T-cell (primary cell): ENCODE measurements at regions not wholly inside any gene's neighbourhood (a gene's known extent, or its start where the extent isn't known, plus 50 kb on each side); places are given as distances from the start of the nearest gene placed in this dataset.
"Not testable (repeated sequence)": the region's sequence is repeated elsewhere in the genome, so short reads cannot be mapped to it uniquely, and the experiment has no call there.

Experiments used
- ATAC-seq, 4 experiments: fragments of 200-7000 bp in 3 of 4; fragments of 150-1000 bp in 1 of 4; cut with Tn5 transposase; replicated peaks in 1 of 4; 1 replicate in 3 of 4; 2 replicates in 1 of 4; pipeline ENCODE4 v1.10.0; 2021; ENCODE audit warnings: moderate library complexity in 3 of 4, mild to moderate bottlenecking in 2 of 4, moderate number of reproducible peaks in 1 of 4
- CTCF ChIA-PET, 2 donors: fragments of 300-600 bp; sonication (Branson Sonifier 250); formaldehyde crosslinking; loops; one replicate each; lab custom pipeline; 2022; ENCODE audit warnings: antibody characterized with exemption in 2 of 2; lab: Charles Lee
- POLR2A ChIA-PET, 2 donors: fragments of 300-600 bp; sonication (Branson Sonifier 250); formaldehyde crosslinking; loops; one replicate each; lab custom pipeline; 2022; ENCODE audit warnings: antibody characterized with exemption in 2 of 2; lab: Charles Lee
- DNase-seq, 35 experiments: peaks; one replicate each; pipeline versions ENCODE4 v3.0.0 to v3.0.0-alpha.2; 2013 to 2023
- H3K27ac ChIP-seq: one replicate; pipeline ENCODE4 v1.5.1; 2013; ENCODE audit warnings: low read length
- H3K27me3 ChIP-seq, 2 experiments: replicated peaks in 1 of 2; 1 replicate in 1 of 2; 2 replicates in 1 of 2; pipeline versions ENCODE4 v1.6.1 to v1.7.0; 2013; ENCODE audit warnings: low read length in 1 of 2, mixed read lengths in 1 of 2; ENCODE audit not compliant: control insufficient read depth in 2 of 2, insufficient read depth in 2 of 2; ENCODE audit errors: extremely low read depth in 1 of 2
- H3K36me3 ChIP-seq, 2 donors: 1 replicate in 1 of 2; 2 replicates in 1 of 2; pipeline versions ENCODE4 v1.6.1 to v1.7.0; 2013; ENCODE audit warnings: low read length in 1 of 2; ENCODE audit not compliant: control insufficient read depth in 2 of 2, insufficient read depth in 1 of 2; ENCODE audit errors: extremely low read depth in 1 of 2
- H3K4me1 ChIP-seq, 2 experiments: 1 replicate in 1 of 2; 2 replicates in 1 of 2; pipeline versions ENCODE4 v1.6.1 to v1.7.0; 2013; ENCODE audit warnings: low read length in 2 of 2, mixed read lengths in 1 of 2; ENCODE audit not compliant: insufficient read depth in 2 of 2, control insufficient read depth in 1 of 2; ENCODE audit errors: extremely low read depth in 1 of 2
- H3K4me3 ChIP-seq, 2 donors: 1 replicate in 1 of 2; 2 replicates in 1 of 2; pipeline versions ENCODE4 v1.5.1 to v1.7.0; 2013; ENCODE audit warnings: mild to moderate bottlenecking in 2 of 2, low read length in 1 of 2, moderate library complexity in 1 of 2; ENCODE audit not compliant: control insufficient read depth in 1 of 2; ENCODE audit errors: extremely low read depth in 1 of 2
- H3K9me3 ChIP-seq: 2 replicates; pipeline ENCODE4 v1.7.0; 2013
- H3K27ac Mint-ChIP-seq, 2 donors: one replicate each; pipeline ENCODE4 v1.8.0; 2020 to 2021; ENCODE audit warnings: mild to moderate bottlenecking in 2 of 2, mixed read lengths in 2 of 2
- H3K27me3 Mint-ChIP-seq, 2 donors: one replicate each; pipeline ENCODE4 v1.8.0; 2021 to 2022; ENCODE audit warnings: mixed read lengths in 2 of 2
- H3K36me3 Mint-ChIP-seq: one replicate; pipeline ENCODE4 v1.8.0; 2021; ENCODE audit warnings: mixed read lengths
- H3K4me1 Mint-ChIP-seq, 3 donors: one replicate each; pipeline ENCODE4 v1.8.0; 2020 to 2022; ENCODE audit warnings: mixed read lengths in 3 of 3, mild to moderate bottlenecking in 1 of 3
- H3K4me3 Mint-ChIP-seq, 3 donors: one replicate each; pipeline ENCODE4 v1.8.0; 2020 to 2022; ENCODE audit warnings: mild to moderate bottlenecking in 3 of 3, mixed read lengths in 3 of 3, moderate library complexity in 3 of 3
- H3K9me3 Mint-ChIP-seq, 3 donors: one replicate each; pipeline ENCODE4 v1.8.0; 2020 to 2022; ENCODE audit warnings: mixed read lengths in 3 of 3
- WGBS: methylation state at CpG from one replicate; pipeline ENCODE4 v1.1.5; 2013; ENCODE audit warnings: missing lambda C conversion rate; ENCODE audit not compliant: insufficient coverage; 5-methylcytosine and 5-hydroxymethylcytosine counted together

DNA sequence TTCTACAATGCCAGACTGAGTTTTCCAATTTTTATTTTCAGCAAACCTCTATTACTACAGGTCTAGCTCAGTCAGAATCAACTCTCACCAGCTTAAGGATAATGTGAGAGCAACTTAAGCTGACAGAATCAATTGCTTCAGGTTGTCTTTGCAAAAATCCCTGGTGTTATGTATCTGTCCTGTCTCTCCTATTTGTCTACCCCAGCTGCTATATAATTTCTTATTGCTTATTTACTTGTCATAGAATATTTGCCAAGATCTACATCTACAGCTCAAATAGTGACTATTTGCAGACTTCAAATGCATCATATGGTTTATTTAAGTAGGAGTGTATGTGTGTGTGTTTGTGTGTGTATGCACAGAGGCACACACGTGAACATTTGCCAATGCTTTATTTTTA, 54.1 kb downstream of the FOXG1 start:
- POLR2A ChIA-PET, result no interaction called here
- CTCF ChIA-PET, result no interaction called here
- H3K27me3 Mint-ChIP-seq, result no peaks in the 10 kb centered on the region

DNA sequence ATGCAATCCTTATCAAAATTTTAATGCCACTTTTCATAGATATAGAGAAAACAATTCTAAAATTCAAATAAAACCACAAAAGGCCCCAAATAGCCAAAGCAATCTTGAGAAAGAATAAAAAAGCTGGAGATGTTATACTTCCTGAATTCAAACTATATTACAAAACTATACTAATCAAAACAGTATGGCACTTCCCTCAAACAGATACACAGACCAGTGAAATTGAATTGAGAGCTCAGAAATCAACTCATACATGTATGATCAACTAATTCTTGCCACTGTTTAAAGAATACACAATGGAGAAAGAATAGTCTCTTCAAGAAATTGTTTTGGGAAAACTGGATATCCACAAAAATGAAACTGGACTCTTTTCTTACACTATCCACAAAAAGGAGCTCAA, 55.4 kb downstream of the FOXG1 start:
- no peak overlapping the region for H3K4me3 ChIP-seq
- no peaks in the 10 kb centered on the region for H3K9me3 ChIP-seq
- no peaks in the 10 kb centered on the region for H3K4me1 ChIP-seq
- H3K27ac ChIP-seq, result no peak overlapping the region
- H3K4me3 Mint-ChIP-seq, result no peak overlapping the region
- no peak overlapping the region for H3K27ac Mint-ChIP-seq
- no peaks in the 10 kb centered on the region for H3K27me3 ChIP-seq
- peaks cover 4 to 27% (median 18%) of the 10 kb centered on the region in 3 donors for H3K9me3 Mint-ChIP-seq
- H3K36me3 Mint-ChIP-seq, result no peaks in the 10 kb centered on the region
- no peaks in the 10 kb centered on the region for H3K4me1 Mint-ChIP-seq
- no peaks in the 10 kb centered on the region for H3K27me3 Mint-ChIP-seq
- POLR2A ChIA-PET, result no interaction called here
- CTCF ChIA-PET, result no interaction called here
- ATAC-seq (no peak), DNase-seq (no peak)
- no peaks in the 10 kb centered on the region for H3K36me3 ChIP-seq

More for the DNA sequence above, 54.1 kb downstream of the FOXG1 start:
- Histone ChIP-seq H3K4me3 (no peak overlapping the region), H3K27ac (no peak overlapping the region), H3K9me3 (no peaks in the 10 kb centered on the region), H3K4me1 (no peaks in the 10 kb centered on the region), H3K36me3 (no peaks in the 10 kb centered on the region), H3K27me3 (no peaks in the 10 kb centered on the region)
- no CpG with 5 or more reads among the region's 1 CpG for WGBS
- H3K4me3 Mint-ChIP-seq, result no peak overlapping the region
- no peaks in the 10 kb centered on the region for H3K4me1 Mint-ChIP-seq
- ATAC-seq, result no peak
- no peaks in the 10 kb centered on the region for H3K36me3 Mint-ChIP-seq
- no peak for DNase-seq
- peaks cover 4 to 20% (median 15%) of the 10 kb centered on the region in 3 donors for H3K9me3 Mint-ChIP-seq
- H3K27ac Mint-ChIP-seq, result no peak overlapping the region

DNA sequence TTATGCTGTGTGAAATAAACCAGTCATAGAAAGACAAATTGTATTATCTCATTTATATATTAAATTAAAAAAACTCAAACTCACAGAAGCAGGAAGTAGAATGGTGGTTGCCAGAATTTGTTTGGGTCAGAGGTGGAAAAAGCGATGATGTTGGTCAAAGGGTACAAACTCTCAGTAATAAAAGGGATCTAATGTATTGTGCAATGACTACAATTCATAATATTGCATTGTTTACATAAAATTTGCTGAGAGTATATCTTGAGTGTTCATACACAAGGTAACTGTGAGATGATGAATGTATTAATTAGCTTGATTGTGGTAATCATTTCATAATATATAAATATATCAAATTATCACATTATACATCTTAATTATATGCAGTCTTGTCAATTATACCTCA, 56.7 kb downstream of the FOXG1 start:
- ATAC-seq, result no peak

DNA sequence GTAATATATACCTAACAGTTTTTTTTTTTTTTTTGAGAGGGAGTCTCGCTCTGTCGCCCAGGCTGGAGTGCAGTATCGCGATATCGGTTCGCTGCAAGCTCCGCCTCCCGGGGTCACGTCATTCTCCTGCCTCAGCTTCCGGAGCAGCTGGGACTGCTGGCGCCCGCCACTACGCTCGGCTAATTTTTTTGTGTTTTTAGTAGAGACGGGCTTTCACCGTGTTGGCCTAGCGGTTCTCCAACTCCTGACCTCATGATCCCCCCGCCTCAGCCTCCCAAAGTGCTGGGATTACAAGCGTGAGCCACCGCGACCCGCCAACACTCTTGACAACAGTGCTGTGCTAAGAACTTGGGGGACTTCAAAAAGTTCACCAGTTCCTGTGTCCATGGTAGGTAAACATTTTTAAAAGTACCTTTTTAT, 63.5 kb downstream of the FOXG1 start:
- WGBS, result 87% methylated on average over 17 of the region's 22 CpGs
- no peaks in the 10 kb centered on the region for H3K4me1 Mint-ChIP-seq
- ChIA-PET POLR2A (no interaction called here), CTCF (no interaction called here)
- no peaks in the 10 kb centered on the region for H3K36me3 Mint-ChIP-seq
- Histone ChIP-seq H3K27me3 (no peaks in the 10 kb centered on the region), H3K9me3 (no peaks in the 10 kb centered on the region), H3K27ac (no peak overlapping the region), H3K4me1 (no peaks in the 10 kb centered on the region), H3K4me3 (no peak overlapping the region), H3K36me3 (no peaks in the 10 kb centered on the region)
- peak in 1 of 35 experiments; percentile 0 for DNase-seq
- no peak for ATAC-seq
- H3K4me3 Mint-ChIP-seq, result no peak overlapping the region
- H3K27me3 Mint-ChIP-seq, result no peaks in the 10 kb centered on the region
- H3K9me3 Mint-ChIP-seq, result peaks cover 7 to 28% (median 15%) of the 10 kb centered on the region in 3 donors
- no peak overlapping the region for H3K27ac Mint-ChIP-seq

More for the DNA sequence above, 56.7 kb downstream of the FOXG1 start:
- WGBS, result no CpG with 5 or more reads among the region's 1 CpG
- no peaks in the 10 kb centered on the region for H3K27me3 Mint-ChIP-seq
- H3K27ac ChIP-seq, result no peak overlapping the region
- H3K27ac Mint-ChIP-seq, result no peak overlapping the region
- no peaks in the 10 kb centered on the region for H3K36me3 ChIP-seq
- CTCF ChIA-PET, result no interaction called here
- H3K4me3 ChIP-seq, result no peak overlapping the region
- no peak for DNase-seq
- H3K4me1 Mint-ChIP-seq, result no peaks in the 10 kb centered on the region
- H3K27me3 ChIP-seq, result no peaks in the 10 kb centered on the region
- H3K9me3 Mint-ChIP-seq, result peaks cover 4 to 37% (median 23%) of the 10 kb centered on the region in 3 donors
- H3K4me1 ChIP-seq, result no peaks in the 10 kb centered on the region
- H3K9me3 ChIP-seq, result no peaks in the 10 kb centered on the region
- no peak overlapping the region for H3K4me3 Mint-ChIP-seq
- no peaks in the 10 kb centered on the region for H3K36me3 Mint-ChIP-seq
- POLR2A ChIA-PET, result no interaction called here

DNA sequence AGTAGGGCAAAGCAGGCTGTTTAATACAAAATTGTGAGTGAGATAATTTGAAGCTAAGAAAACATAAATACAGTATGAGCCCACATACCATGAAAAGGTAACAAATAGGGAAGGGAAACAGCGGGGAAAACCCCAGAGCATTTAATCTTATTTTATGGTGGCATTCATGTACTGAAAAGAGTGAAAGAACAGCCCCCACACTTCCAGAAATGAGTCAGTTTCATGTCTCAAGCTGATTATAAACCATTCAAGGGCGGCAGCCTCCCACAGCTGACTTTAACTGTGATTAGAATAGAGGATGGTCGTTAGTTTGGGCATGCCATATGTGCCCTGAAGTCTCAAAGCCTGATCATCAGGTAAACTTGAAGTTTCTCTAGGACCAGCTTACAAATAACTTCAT, 64.5 kb downstream of the FOXG1 start:
- Histone ChIP-seq H3K27me3 (no peaks in the 10 kb centered on the region), H3K36me3 (no peaks in the 10 kb centered on the region), H3K9me3 (no peaks in the 10 kb centered on the region), H3K4me1 (no peaks in the 10 kb centered on the region), H3K4me3 (no peak overlapping the region), H3K27ac (no peak overlapping the region)
- DNase-seq (no peak), ATAC-seq (no peak)
- WGBS, result no CpG with 5 or more reads among the region's 3 CpGs
- POLR2A ChIA-PET, result no interaction called here
- no peaks in the 10 kb centered on the region for H3K27me3 Mint-ChIP-seq
- no peak overlapping the region for H3K27ac Mint-ChIP-seq
- no peaks in the 10 kb centered on the region for H3K36me3 Mint-ChIP-seq
- no peak overlapping the region for H3K4me3 Mint-ChIP-seq
- H3K9me3 Mint-ChIP-seq, result peaks cover 3 to 31% (median 11%) of the 10 kb centered on the region in 3 donors
- CTCF ChIA-PET, result no interaction called here
- no peaks in the 10 kb centered on the region for H3K4me1 Mint-ChIP-seq

DNA sequence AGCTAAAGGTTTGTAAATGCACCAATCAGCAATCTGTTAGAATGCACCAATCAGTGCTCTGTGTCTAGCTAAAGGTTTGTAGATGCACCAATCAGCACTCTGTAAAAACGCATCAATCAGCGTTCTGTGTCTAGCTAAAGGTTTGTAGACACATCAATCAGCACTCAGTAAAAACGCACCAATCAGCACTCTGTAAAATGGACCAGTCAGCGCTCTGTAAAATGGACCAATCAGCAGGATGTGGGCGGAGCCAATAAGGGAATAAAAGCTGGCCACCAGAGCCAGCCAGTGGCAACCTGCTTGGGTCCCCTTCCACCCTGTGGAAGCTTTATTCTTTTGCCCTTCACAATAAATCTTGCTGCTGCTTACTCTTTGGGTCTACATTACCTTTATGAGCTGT, 76.0 kb downstream of the FOXG1 start:
- H3K36me3 Mint-ChIP-seq, ATAC-seq, H3K4me3 ChIP-seq, CTCF ChIA-PET, H3K4me3 Mint-ChIP-seq, H3K27me3 Mint-ChIP-seq, H3K4me1 Mint-ChIP-seq, H3K27me3 ChIP-seq, POLR2A ChIA-PET, H3K36me3 ChIP-seq, H3K4me1 ChIP-seq, H3K9me3 ChIP-seq, H3K27ac Mint-ChIP-seq, H3K27ac ChIP-seq, DNase-seq: not testable (repeated sequence)
- H3K9me3 Mint-ChIP-seq, result peaks cover 27 to 52% (median 27%) of the 10 kb centered on the region in 3 donors
- 76% methylated on average over 5 of the region's 5 CpGs for WGBS

DNA sequence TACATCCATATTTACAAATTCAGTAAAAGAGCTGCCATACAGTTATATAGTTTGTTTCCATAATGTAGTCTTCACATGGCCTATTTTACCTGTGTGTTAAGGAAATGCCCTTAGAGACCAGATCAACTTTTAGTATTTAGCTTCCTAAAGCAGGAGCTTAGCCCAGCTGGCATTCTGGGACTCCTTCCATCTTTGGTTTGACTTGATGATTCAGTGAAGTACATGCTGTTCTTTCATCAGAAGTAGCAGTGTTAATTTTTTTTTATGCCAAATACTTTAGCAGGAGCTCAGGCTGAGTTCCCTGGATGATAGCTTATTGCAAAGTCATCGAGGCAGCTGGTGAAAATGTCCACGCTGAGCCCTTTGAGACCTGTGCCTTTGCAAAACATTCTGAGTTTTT, 101.0 kb downstream of the FOXG1 start:
- Mint-ChIP-seq H3K27me3 (no peaks in the 10 kb centered on the region), H3K4me3 (no peak overlapping the region), H3K36me3 (no peaks in the 10 kb centered on the region), H3K4me1 (no peaks in the 10 kb centered on the region), H3K27ac (no peak overlapping the region), H3K9me3 (peaks cover 5 to 27% (median 27%) of the 10 kb centered on the region in 3 donors)
- 55% methylated on average over 2 of the region's 2 CpGs for WGBS
- Histone ChIP-seq H3K36me3 (no peaks in the 10 kb centered on the region), H3K27me3 (no peaks in the 10 kb centered on the region), H3K4me1 (no peaks in the 10 kb centered on the region), H3K9me3 (no peaks in the 10 kb centered on the region), H3K27ac (no peak overlapping the region), H3K4me3 (no peak overlapping the region)
- DNase-seq (no peak), ATAC-seq (no peak)
- ChIA-PET CTCF (no interaction called here), POLR2A (no interaction called here)
